SK-MEL-5 (cell line): ENCODE measurements at regions not wholly inside any gene's neighbourhood (a gene's known extent, or its start where the extent isn't known, plus 50 kb on each side); places are given as distances from the start of the nearest gene placed in this dataset.
"Not testable (repeated sequence)": the region's sequence is repeated elsewhere in the genome, so short reads cannot be mapped to it uniquely, and the experiment has no call there.

Experiments
- DNase-seq: peaks from one replicate; pipeline ENCODE4 v3.0.0-alpha.2; 2016; ENCODE audit warnings: low read depth, low spot score
- in situ Hi-C: cut with HindIII; loops from 2 replicates; pipeline ENCODE4 v1.10.0; 2016; ENCODE audit warnings: low sequenced_read_pairs, high pct_unique_total_duplicates, low pct_unique_long_range_greater_than_20kb

DNA sequence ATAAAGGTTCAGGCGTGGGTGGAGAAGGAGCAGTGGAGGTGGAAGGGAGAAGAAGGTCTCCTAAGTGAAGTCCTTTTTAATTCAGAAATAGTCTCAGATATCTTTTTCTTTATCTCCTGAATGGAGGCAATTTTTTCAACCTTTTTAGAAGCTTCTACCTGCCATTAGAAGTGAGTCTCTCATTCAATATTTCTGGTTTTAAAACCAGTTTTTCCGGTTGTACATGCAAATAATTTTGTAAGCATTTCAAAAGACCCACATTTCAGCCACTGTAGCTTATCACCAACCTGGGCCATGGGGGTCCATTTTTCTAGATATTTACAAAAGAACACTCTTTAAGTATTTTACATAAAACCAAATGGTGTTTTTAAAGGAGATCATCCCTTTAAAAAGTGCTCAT, 1280.2 kb downstream of the NCAM2 start:
- DNase-seq = no peak
- in situ Hi-C loops = no loop called here

DNA sequence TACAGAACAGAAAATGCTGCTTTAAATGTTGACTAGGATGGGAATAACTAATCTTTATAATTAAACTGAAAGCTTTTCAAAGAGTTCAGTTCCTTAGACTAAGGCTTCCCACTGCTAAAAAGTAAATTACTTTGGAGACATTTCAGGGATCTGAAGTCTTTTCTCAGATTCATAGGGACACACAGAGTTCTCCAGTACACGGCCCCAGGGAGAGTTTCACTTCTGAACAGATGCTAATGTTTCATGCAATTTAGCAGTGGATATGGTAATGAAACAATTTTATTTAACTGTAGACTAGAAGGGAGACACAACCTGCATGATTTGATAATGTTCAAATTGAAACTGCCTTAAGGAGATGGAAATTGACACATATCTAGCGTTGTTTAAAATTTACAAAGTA, 1282.6 kb downstream of the NCAM2 start:
- no peak for DNase-seq
- in situ Hi-C loops = no loop called here

DNA sequence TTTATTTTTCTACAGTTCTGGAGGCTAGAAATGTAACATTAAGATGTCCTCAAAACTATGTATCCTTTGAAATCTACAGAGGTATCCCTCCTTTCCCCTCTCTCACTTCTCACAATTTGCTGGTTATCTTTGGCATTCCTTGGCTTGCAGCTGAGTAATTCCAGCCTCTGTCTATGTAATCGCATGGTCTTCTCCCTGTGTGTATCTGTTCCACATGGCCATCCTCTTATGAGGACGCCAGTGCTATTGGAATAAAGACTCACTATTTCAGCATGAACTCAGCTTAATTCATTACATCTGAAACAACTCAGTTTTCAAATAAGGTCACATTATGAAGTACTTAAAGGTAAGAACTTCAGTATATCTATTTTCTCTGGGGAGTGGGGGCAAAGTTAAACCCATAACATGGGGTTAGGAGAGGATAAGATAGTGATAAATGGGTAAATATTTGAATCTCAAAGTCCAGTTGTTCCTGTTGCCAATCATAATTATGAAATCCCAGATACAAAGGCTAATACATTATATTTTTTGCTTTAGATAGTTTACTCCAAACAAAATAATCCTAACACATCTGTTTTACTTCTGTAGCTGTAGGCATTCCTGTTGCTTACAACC, 1290.8 kb downstream of the NCAM2 start:
- DNase-seq = no peak
- in situ Hi-C loops = no loop called here

DNA sequence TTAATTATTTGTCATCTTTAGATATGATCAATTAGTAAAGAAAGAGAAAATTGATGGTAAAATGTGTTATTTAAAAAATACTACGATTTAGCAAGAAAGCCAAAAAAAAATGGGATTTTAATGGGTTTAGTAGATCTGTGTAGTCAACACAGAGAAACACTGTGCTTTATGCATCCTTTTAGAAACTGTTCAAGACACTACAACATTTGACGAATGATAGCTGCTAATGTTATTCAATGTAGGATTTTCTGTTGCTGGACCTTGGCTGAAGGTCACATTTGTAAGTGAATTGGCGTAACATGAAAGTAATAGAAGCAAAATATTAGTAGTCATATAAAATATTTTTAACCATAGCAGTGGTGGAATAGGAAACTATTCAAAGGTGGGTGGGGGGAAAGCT, 1293.9 kb downstream of the NCAM2 start:
- DNase-seq = no peak
- in situ Hi-C loops = no loop called here

DNA sequence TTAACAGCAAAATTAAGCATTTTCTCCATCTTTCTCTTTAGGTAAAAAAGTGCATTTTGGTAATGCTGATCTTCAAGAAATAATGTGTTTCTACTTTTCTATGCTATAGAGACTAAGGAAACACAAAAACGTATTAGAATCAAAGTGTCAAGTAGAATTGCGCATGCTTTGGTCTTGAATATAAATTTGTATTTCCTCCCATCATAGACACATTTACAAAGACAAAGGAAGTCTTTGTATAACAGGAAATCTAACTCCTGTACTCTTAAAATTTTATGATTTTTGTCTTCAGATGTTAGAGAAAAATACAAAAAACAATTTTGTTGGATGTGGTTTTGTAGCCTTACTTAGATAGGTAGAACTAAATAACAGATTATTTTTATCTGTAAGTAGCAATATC, 1299.4 kb downstream of the NCAM2 start:
- no peak for DNase-seq
- in situ Hi-C loops = no loop called here

DNA sequence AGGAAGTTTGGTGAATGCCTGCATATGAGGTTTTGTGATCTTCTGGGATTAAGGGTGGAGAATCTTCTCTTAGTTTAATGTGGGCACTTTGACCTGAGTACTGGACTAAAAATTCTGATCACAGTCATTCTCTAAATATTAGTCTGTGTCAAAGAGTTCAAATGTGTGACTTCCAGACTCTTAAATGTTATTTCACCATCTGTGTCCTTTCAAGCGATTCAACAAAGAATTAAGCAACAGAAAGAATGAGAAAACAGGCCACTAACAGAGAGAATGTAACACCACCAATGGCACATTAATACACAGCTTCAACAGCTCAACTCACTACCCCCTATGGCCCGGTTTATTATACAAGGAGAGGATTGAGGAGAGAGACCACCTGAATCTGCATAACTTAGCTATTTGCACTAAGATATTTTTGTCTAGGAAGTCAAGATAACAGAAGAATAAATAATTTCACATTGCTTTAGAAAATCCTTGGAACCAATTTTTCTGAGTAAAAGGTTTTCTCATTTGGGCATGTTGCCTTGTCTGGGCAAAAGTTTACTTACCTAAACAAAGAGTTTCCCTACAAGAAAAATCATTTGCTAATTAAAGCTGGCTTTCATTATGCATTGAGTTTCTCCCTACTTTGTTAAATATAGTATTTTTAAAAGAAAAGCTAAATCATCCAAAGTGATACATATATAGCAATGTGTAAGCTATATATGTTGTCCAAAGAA, 1313.7 kb downstream of the NCAM2 start:
- in situ Hi-C loops = no loop called here
- no peak for DNase-seq

DNA sequence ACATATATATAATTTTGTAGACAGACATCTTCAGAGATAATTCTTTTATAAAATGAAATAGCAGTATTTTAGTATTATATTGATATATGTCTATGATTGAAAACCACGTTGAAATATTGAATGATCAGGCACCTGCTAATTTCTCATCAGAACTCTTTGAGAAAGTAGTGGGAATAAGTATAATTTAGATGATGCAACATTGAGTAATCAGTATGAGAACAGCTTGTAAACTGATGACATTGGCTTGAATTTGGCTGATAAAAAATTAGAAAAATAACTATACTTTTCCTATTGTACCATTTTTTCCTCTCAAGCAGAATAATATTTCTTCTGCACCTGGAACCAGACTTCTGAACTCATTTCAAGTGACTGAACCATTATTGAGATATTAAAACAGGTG, 1316.8 kb downstream of the NCAM2 start:
- in situ Hi-C loops = no loop called here
- DNase-seq = no peak

DNA sequence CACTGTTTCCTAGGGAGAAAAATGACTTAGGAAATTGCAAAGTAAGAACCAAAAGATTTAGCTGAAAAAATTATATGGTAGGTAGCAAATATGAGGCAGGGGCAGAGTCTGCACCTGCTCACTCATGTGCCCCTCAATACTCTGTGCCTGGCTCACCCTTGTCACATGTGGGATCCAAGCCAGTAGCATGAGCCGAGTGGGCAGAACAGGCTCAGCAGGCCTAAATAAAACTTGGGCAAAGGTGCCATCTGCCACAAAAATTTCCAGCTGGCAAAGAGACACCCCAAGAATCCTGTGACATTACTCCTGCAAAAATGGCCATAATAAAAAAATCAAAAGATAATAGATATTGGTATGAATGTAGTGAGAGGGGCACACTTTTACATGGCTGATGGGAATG, 1321.2 kb downstream of the NCAM2 start:
- in situ Hi-C loops = no loop called here
- no peak for DNase-seq

DNA sequence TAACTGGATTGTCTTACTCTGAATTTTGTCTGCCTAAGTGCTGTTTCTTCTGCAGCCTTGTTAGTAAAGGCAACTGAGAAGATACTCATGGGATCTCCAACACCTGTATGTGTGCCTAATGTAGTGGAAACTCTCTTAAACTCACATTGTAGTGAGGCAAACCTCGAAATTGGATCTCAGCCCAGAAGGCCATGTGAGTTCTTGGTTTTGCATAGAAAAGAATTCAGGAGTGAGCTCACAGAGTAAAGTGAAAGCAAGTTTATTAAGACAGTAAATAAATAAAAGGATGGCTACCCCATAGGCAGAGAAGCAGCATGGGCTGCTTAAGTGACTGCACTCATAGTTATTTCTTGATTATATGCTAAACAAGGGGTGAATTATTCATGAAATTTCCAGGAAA, 1344.7 kb downstream of the NCAM2 start:
- in situ Hi-C loops = no loop called here
- no peak for DNase-seq

DNA sequence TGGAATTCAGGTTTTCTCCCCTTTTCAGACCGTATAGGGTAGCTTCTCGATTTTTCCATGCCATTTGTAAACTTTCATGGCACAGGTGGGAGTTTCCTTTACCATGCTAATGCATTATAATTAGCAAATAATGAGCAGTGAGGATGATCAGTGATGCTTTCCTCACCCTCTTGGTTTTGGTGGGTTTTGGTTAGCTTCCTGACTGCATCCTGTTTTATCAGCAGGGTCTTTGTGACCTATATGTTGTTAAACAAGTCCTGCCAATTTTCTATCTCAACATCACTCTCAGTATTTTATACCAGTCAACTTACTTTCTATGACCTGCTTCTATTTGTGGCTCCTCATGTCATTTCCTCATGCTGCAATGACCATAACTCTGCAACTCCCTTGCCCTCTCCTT, 1345.1 kb downstream of the NCAM2 start:
- in situ Hi-C loops = no loop called here
- no peak for DNase-seq

DNA sequence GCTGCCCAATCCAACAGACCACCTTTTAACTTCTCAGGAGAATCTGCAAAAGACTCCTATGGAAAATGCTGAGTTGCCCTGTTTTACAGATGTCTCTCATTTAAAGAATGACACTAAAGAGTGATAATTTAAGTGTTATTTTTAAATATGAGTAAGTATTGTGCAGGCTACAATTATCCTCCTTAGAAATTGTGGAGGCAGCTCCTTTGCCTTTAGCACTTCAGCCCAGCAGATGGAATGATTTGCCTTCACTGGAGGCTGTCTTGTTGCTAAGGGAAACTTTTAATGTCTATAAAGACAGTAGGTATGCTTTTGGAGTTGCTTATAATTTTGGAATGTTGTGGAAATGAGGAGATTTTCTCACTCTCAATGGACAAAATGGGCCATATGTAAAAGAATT, 1345.5 kb downstream of the NCAM2 start:
- in situ Hi-C loops = no loop called here
- no peak for DNase-seq

DNA sequence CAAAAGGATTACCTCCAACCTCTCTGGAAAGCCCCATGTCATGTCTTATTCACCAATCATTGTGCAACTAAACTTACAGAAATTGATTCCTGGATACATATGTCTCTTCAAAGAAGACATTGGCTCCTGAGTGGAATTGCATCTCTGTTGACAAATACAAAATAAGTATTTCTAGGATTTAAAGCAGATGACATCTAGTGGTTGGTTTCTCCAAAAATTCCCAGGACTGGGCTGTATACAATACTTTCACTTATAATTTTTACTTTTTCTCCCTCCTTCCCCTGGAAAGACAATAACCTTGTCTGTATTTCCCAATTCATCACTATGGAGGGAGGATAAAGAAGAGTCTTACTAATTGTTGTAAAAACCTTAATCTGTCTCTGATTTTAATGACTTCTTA, 1347.4 kb downstream of the NCAM2 start:
- DNase-seq = peak; percentile 14
- in situ Hi-C loops = no loop called here

DNA sequence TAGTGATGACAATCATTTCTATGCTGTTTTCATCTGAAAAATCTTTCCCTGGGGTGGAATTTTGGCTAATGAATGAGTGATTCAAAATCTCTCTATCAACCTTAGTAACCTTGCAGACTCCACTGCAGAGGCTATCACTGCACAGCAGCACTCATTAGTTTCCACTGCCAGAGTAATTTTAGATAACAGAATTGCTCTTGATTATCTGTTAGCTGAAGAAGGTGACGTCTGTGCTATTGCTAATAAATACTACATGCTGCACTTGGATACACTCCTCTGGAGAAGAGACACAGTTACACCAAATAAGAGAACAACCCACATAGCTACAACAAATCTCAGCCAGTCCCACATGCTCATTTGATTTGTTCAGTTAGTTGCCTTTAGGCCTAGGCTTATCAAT, 1348.4 kb downstream of the NCAM2 start:
- in situ Hi-C loops = no loop called here
- DNase-seq = no peak

DNA sequence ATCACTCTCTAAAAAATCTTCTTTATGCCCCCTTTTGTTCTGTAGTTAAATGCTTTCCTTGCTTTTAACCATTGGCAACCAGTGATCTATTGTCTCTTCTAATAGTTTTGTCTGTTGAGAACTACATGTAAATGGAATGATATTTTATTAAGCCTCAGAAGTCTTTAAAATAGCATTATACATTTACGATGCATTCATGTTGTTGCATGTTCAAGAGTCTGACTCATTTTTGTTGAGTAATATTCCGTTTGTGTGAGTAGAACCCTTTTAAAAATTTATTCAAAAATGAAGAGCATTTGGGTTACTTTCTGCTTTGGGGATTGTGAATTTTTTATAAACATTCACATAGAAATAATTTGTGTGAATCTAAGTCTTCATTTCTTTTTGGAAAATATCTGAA, 1352.9 kb downstream of the NCAM2 start:
- in situ Hi-C loops = no loop called here
- no peak for DNase-seq

DNA sequence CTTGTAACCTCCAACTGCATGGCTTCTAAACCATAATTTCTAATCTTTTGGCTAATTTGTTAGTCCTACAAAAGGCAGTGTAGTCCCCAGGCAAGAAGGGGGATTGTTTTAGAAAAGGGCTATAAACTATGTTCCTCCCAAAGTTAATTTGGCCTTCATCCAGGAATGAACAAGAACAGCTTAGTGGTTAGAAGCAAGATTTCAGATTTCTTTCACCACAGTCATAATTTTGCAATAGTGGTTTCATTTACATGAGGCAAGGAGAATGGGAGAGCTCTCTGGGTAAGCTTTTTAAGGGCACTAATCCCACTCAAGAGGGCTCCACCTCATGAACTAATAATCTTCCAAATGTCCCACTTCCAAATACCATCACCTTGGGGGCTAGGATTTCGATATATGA, 1353.9 kb downstream of the NCAM2 start:
- in situ Hi-C loops = no loop called here
- no peak for DNase-seq

DNA sequence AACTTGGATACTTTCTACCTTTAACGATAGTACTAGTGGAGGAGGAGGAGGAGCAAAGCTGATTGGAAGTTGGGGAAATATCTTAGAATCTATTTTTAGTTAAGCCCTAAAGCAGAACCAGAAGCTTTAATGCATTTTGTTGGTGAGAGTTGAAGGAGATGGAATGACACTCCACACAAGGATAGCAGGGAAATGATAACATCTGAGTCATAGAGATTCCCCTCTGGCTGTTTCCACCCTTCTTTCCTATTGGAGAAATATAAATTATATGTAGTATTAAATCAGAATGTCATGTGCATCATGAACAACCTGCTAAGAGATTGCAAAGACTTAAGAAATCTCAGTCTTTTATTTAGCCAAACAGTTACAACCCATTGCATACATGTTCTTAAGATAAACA, 1357.7 kb downstream of the NCAM2 start:
- in situ Hi-C loops = no loop called here
- DNase-seq = no peak

DNA sequence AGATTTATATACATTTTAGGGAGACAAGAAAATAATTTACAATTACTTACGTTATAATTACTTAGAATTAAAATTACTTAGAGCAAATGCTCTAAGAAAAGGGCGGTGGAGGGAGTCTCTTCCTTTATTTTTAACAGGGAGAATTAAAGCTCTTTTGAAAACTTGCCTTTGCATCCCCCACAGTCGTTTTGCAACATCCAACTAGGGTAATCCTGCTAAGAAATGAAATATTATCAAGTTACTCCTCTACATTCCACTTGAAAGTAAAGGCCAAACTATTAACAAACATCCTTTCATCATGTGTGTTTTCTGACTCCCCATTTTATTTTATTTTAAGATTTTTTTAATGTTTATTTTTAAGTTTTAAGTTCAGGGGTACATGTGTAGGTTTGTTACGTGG, 1358.5 kb downstream of the NCAM2 start:
- DNase-seq = no peak
- in situ Hi-C loops = no loop called here

DNA sequence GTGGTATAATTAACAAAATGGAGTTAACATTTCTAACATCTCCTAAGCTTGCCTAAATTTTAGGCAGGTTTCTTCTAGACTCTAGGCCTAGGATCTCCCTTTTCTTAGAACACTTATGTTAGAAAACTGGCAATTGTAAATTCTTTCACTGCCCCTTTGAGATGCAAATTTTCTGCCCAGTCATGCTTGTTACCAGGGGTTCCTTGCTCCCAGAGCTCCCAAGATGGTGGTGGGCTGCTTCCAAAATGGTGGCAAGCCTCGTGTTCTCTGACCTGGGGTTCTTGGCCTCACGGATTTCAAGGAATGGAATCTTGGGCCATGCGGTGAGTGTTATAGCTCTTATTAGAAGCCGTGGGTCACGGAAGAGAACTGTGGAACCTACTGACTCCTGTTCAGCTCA, 1361.4 kb downstream of the NCAM2 start:
- in situ Hi-C loops, DNase-seq: not testable (repeated sequence)

DNA sequence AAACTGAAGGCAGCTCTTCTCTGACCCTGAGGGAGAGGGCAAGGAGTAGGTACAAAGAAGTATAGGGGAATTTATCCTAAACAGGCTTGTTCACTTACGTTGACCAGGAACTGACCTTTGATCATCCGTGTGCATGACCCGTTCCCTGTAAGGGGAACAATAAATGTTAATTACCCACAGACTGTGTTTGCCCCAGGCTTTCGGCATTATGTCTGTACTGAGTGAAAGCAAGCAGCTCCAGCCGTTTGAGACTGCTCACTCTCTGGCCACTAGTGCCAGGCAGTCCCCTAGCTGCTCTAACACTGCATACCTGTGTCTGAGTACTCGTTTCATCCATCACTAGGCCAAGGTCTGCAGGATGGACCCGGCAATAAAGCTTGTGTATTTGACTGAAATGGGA, 1365.3 kb downstream of the NCAM2 start:
- in situ Hi-C loops = no loop called here
- no peak for DNase-seq

DNA sequence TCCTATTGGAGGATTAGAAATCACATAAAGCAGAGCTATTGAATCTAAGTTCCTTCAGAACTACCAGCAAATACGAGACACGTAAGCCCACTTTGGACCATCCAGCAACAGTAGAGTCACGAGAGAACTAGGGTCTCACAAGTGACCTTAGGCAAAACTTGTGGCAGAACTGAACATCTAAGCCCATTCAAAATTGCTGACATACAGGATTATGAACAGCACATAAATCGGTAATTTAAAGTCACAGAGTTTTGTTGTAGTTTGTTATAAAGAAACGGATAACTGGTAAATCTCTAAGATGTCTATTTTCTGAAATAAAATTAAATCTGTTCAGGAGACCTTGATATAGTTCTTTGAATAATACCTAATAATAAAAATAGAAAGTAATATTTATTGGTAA, 1366.0 kb downstream of the NCAM2 start:
- in situ Hi-C loops = no loop called here
- no peak for DNase-seq
